GM12872 (cell line): ENCODE measurements at regions not wholly inside any gene's neighbourhood (a gene's known extent, or its start where the extent isn't known, plus 50 kb on each side); places are given as distances from the start of the nearest gene placed in this dataset.

Experiments
- CTCF ChIP-seq: IDR thresholded peaks from 3 replicates; pipeline ENCODE4 v1.5.1; 2011; ENCODE audit warnings: low read depth, mild to moderate bottlenecking, low read length, moderate library complexity; ENCODE audit not compliant: insufficient read depth

- TF ChIP-seq CTCF: no peak
These were observed 573.9 kb upstream of the SALL3 start for GRCh38 chr18:78405763-78406162.

DNA sequence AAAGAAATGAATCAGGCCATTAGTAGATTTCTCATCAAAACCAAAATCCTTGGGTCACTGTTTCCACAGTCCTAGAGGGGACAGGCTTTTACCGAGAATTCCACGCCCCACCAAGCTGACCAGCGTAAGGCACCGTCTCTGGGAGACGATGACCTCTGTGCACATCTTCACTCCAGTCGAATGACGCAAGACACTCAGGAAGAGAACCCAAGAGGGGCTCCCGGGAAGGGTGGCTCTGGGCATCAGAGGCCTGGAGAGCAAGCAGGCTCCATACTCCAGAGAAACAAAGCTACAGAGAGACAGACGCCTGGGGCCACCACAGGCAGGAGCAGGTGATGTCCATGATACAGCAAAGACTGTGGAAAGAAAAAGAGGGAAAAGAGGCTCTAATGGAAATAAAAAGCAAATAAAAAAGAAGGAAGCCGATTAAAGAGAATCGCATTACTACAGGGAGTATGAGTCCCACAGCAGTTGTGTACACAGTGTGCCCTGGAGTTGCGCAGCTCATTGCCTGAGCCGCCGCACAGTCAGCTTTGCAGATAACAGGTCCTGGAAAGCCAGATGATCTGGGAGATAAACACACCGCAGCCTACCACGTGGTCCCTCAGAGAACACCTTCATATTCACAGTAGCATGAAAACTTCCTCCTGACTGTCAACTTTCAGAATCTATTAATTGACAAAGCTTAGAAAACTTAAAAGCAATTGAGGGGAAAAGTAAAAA lies 572.7 kb upstream of the SALL3 start:
- no peak for TF ChIP-seq CTCF

DNA sequence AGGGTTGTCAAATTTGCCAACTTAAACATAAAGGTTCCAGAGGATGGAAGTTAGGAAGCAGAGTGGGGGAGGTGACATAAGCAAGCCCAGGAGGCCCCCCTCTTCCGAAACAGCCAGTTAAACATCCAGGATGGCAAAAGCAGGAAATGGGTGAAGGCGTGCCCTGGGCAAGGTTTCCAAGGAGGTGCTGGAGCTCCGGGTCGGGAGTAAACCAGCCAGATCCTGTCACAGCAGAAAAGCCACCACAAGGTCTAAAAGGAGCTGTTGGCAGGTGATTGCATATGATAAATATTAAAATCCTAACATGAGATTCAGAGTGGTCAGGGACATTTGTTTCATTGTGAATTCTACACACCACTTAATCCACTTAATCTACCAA lies 572.2 kb upstream of the SALL3 start:
- TF ChIP-seq CTCF: no peak

GRCh38 chr18:78408623-78409022 lies 571.0 kb upstream of the SALL3 start:
- TF ChIP-seq CTCF: no peak

- no peak for TF ChIP-seq CTCF
These were observed 569.4 kb upstream of the SALL3 start for GRCh38 chr18:78410094-78410786.

- no peak for TF ChIP-seq CTCF
These were observed 568.1 kb upstream of the SALL3 start for GRCh38 chr18:78411539-78411938.

DNA sequence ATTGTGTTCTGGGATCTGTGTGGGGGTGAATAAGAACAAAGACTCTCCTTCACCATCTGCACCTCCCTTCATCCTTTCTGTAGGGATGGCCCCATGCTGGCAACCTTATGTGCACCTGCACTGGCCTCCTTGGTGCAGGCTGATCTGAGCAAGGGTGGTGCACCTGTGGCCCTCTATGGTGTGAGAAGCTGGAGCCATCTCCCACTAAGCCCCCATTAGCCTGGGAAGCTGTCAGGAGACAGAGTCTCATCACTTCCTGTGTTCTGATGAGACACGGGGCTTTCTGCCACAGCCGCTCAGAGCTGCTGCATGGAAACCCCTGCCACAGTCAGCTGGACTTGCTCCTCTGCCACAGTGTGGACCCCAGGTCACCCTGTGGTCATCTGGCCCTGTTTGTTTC lies 565.3 kb upstream of the SALL3 start:
- TF ChIP-seq CTCF: no peak
